ENCODE measurements at regions not wholly inside any gene's neighbourhood (a gene's known extent, or its start where the extent isn't known, plus 50 kb on each side); places are given as distances from the start of the nearest gene placed in this dataset.

DNA sequence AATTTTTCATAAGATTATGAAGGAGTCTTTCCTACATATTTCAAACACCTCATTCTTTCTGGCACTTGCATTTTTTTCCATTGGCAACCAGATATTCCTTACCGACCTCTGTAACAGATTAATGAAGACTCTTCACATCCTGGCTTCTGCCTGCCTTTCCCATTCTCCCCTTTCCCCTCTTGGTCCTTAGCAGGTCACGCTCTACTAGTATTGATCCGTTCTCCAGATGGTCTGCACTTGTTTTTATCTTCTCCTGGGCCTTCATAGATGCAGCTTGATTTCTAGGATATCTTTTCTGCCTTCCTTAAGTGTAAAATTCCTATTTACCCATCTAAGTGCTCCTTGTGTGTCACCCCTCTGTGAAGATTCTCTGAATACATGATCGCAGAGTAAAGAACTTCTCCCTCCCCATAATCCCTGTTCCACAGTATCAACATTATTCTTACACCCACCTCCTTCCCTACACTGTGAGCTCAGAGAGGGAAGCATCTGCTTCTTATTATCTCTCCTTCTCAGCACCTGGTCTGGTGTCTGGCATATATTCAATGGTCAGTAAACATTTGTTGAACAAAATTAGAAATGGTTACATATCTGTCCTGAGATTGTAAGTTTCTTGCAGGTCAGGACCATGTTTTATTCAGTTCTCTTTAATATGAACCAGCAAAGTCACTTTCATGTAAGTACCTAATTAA lies 654.2 kb downstream of the REEP3 start:
- Mint-ChIP-seq H3K4me1 (ENCODE audit: low read depth, unreplicated experiment) (no peaks in the 10 kb centered on the region), H3K36me3 (ENCODE audit: insufficient read depth, unreplicated experiment) (no peaks in the 10 kb centered on the region), H3K4me3 (ENCODE audit: unreplicated experiment) (no peak overlapping the region), H3K27ac (ENCODE audit: unreplicated experiment) (no peak overlapping the region), H3K9me3 (ENCODE audit: unreplicated experiment) (no peaks in the 10 kb centered on the region), H3K27me3 (ENCODE audit: insufficient read depth, unreplicated experiment) (peaks cover 15% of the 10 kb centered on the region)
- ChIA-PET CTCF (no interaction called here), POLR2A (no interaction called here)
- Histone ChIP-seq H3K36me3 (ENCODE audit: control insufficient read depth, insufficient read depth, low read length) (no peaks in the 10 kb centered on the region), H3K4me3 (ENCODE audit: low read depth, low read length) (no peak overlapping the region), H3K4me1 (no peaks in the 10 kb centered on the region), H3K27me3 (replicated peaks; ENCODE audit: control insufficient read depth, insufficient read depth, low read length) (no peaks in the 10 kb centered on the region), H3K9me3 (no peaks in the 10 kb centered on the region)
- DNase-seq, result no peak
- TF ChIP-seq, protein P1, sequence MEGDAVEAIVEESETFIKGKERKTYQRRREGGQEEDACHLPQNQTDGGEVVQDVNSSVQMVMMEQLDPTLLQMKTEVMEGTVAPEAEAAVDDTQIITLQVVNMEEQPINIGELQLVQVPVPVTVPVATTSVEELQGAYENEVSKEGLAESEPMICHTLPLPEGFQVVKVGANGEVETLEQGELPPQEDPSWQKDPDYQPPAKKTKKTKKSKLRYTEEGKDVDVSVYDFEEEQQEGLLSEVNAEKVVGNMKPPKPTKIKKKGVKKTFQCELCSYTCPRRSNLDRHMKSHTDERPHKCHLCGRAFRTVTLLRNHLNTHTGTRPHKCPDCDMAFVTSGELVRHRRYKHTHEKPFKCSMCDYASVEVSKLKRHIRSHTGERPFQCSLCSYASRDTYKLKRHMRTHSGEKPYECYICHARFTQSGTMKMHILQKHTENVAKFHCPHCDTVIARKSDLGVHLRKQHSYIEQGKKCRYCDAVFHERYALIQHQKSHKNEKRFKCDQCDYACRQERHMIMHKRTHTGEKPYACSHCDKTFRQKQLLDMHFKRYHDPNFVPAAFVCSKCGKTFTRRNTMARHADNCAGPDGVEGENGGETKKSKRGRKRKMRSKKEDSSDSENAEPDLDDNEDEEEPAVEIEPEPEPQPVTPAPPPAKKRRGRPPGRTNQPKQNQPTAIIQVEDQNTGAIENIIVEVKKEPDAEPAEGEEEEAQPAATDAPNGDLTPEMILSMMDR (IDR thresholded peaks at IDR 0.05; ENCODE audit: insufficient read depth in 1 of 2, low read depth in 1 of 2, low read length in 1 of 2, severe bottlenecking in 1 of 2, unreplicated experiment in 1 of 2), result no peak
- BruUV-seq (replicated peaks), result no TSS peak
- intact Hi-C loops (cut with micrococcal nuclease; ENCODE audit: unreplicated experiment), result no loop called here

DNA sequence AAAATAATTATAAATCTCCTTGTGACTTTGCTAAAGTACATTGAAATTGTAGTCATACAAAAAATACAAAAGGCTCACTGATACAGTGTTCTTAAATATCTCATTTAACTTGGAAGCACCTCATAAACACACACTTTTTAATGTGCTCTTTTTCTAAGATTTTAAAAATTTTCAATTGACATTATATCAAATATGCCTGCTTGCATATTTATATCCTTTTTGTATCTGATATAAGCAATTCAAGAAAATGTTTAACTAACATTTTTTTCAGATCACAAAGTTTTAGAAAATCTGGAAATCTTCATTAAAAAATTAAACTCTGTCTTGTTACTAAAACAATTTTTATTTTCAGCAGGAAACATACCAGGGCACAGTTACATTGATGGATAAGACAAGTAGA lies 661.5 kb downstream of the REEP3 start:
- CTCF ChIA-PET, result no interaction called here

GRCh38 chr10:64191286-64191685 lies 670.1 kb downstream of the REEP3 start:
- TF ChIP-seq, protein P1 (IDR thresholded peaks at IDR 0.05; ENCODE audit: insufficient read depth in 1 of 2, low read depth in 1 of 2, low read length in 1 of 2, severe bottlenecking in 1 of 2, unreplicated experiment in 1 of 2), result no peak
- no peak overlapping the region for H3K27ac Mint-ChIP-seq (ENCODE audit: unreplicated experiment)
- H3K27me3 ChIP-seq (replicated peaks; ENCODE audit: control insufficient read depth, insufficient read depth, low read length), result no peaks in the 10 kb centered on the region
- H3K4me1 Mint-ChIP-seq (ENCODE audit: low read depth, unreplicated experiment), result no peaks in the 10 kb centered on the region
- BruUV-seq (replicated peaks), result no TSS peak
- DNase-seq, result no peak
- H3K27me3 Mint-ChIP-seq (ENCODE audit: insufficient read depth, unreplicated experiment), result no peaks in the 10 kb centered on the region
- H3K4me3 Mint-ChIP-seq (ENCODE audit: unreplicated experiment), result no peak overlapping the region
- no peaks in the 10 kb centered on the region for H3K9me3 Mint-ChIP-seq (ENCODE audit: unreplicated experiment)
- intact Hi-C loops (cut with micrococcal nuclease; ENCODE audit: unreplicated experiment), result no loop called here
- H3K36me3 Mint-ChIP-seq (ENCODE audit: insufficient read depth, unreplicated experiment), result no peaks in the 10 kb centered on the region
- H3K36me3 ChIP-seq (ENCODE audit: control insufficient read depth, insufficient read depth, low read length), result no peaks in the 10 kb centered on the region
- ChIA-PET CTCF (interaction anchor here (0.6 kb wide), 1 partner anchor 70 kb away, joined by 3 read pairs; no protein-coding TSS in a partner anchor), POLR2A (no interaction called here)
- H3K4me3 ChIP-seq (ENCODE audit: low read depth, low read length), result no peak overlapping the region
- H3K9me3 ChIP-seq, result no peaks in the 10 kb centered on the region
- H3K4me1 ChIP-seq, result no peaks in the 10 kb centered on the region

More for the DNA sequence above, 661.5 kb downstream of the REEP3 start:
- H3K36me3 Mint-ChIP-seq (ENCODE audit: insufficient read depth, unreplicated experiment), result no peaks in the 10 kb centered on the region
- H3K9me3 Mint-ChIP-seq (ENCODE audit: unreplicated experiment), result no peaks in the 10 kb centered on the region
- no TSS peak for BruUV-seq (replicated peaks)
- H3K36me3 ChIP-seq (ENCODE audit: control insufficient read depth, insufficient read depth, low read length), result no peaks in the 10 kb centered on the region
- no peaks in the 10 kb centered on the region for H3K9me3 ChIP-seq
- intact Hi-C loops (cut with micrococcal nuclease; ENCODE audit: unreplicated experiment), result no loop called here
- DNase-seq, result no peak
- H3K27ac Mint-ChIP-seq (ENCODE audit: unreplicated experiment), result no peak overlapping the region
- peaks cover 6% of the 10 kb centered on the region for H3K27me3 Mint-ChIP-seq (ENCODE audit: insufficient read depth, unreplicated experiment)
- TF ChIP-seq, protein P1 (IDR thresholded peaks at IDR 0.05; ENCODE audit: insufficient read depth in 1 of 2, low read depth in 1 of 2, low read length in 1 of 2, severe bottlenecking in 1 of 2, unreplicated experiment in 1 of 2), result no peak
- POLR2A ChIA-PET, result no interaction called here
- no peaks in the 10 kb centered on the region for H3K27me3 ChIP-seq (replicated peaks; ENCODE audit: control insufficient read depth, insufficient read depth, low read length)
- H3K4me3 Mint-ChIP-seq (ENCODE audit: unreplicated experiment), result no peak overlapping the region
- H3K4me1 ChIP-seq, result no peaks in the 10 kb centered on the region
- no peak overlapping the region for H3K4me3 ChIP-seq (ENCODE audit: low read depth, low read length)
- no peaks in the 10 kb centered on the region for H3K4me1 Mint-ChIP-seq (ENCODE audit: low read depth, unreplicated experiment)

All from Caco-2 (cell line).